Muscle layer of duodenum (tissue), 2 donors: ENCODE measurements at regions not wholly inside any gene's neighbourhood (a gene's known extent, or its start where the extent isn't known, plus 50 kb on each side); places are given as distances from the start of the nearest gene placed in this dataset.

Experiments used
- H3K27ac ChIP-seq: one replicate; pipeline ENCODE4 v1.7.0; 2013; ENCODE audit warnings: mild to moderate bottlenecking, low read length
- H3K27me3 ChIP-seq: one replicate; pipeline ENCODE4 v1.7.0; 2013; ENCODE audit warnings: low read depth, mild to moderate bottlenecking, control low read depth, low read length
- H3K36me3 ChIP-seq, 2 donors: one replicate each; pipeline ENCODE4 v1.7.0; 2013; ENCODE audit warnings: low read length in 2 of 2, control low read depth in 1 of 2, mild to moderate bottlenecking in 1 of 2; ENCODE audit not compliant: insufficient read depth in 2 of 2, control insufficient read depth in 1 of 2
- H3K4me1 ChIP-seq, 2 donors: one replicate each; pipeline ENCODE4 v1.7.0; 2013; ENCODE audit warnings: low read length in 2 of 2, mild to moderate bottlenecking in 2 of 2, control low read depth in 1 of 2, moderate library complexity in 1 of 2; ENCODE audit not compliant: insufficient read depth in 2 of 2, control insufficient read depth in 1 of 2
- H3K4me3 ChIP-seq, 2 donors: one replicate each; pipeline ENCODE4 v1.7.0; 2013; ENCODE audit warnings: low read length in 2 of 2, low read depth in 1 of 2, mild to moderate bottlenecking in 1 of 2
- H3K9me3 ChIP-seq, 2 donors: one replicate each; pipeline ENCODE4 v1.7.0; 2013; ENCODE audit warnings: low read length in 2 of 2, control low read depth in 1 of 2, mild to moderate bottlenecking in 1 of 2; ENCODE audit not compliant: control insufficient read depth in 1 of 2
- donor health status: healthy.

DNA sequence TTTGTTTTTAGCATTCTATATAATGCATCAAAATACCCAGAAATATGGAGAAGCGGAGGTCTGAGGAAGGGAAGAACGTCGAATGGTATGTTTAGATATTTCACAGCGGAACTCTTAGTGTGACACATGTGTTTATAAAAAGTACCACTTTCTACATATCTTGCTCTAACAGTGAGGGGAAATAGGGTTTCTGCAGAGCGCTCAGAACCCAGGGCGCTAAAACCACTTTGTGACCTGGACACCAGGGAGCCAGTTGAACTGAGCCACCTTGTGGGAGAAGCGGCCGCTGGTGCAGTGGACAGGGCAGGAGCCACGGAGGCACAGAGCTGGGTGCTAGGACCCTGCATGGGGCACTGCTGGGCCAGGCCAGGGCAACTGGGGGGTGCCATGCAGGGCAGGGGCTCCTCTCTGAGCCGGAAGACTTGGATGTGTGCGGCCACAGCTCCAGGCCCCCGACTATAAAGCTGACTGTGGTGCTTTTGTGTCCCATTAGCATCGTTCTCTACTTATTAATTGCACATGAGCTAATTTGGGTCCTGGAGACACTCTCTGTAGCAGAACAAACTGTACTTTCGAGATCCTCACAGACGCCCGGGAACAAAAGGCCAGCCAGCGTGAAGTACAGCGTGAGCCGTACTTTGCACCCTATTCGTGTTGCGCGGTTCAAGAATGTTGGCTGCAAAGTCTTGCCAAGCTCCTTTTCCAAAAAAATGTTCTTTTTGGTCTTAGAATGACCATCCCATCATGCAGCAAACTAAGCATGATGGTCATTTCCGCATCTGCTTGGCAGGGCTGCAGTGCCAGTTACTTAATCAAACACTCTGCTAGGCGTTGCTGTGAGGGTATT is 151.9 kb upstream of the ALKAL2 start:
- no peaks in the 10 kb centered on the region for H3K27me3 ChIP-seq
- H3K27ac ChIP-seq = no peak overlapping the region
- no peaks in the 10 kb centered on the region for H3K4me1 ChIP-seq
- no peak overlapping the region for H3K4me3 ChIP-seq
- no peaks in the 10 kb centered on the region for H3K9me3 ChIP-seq
- H3K36me3 ChIP-seq = no peaks in the 10 kb centered on the region

DNA sequence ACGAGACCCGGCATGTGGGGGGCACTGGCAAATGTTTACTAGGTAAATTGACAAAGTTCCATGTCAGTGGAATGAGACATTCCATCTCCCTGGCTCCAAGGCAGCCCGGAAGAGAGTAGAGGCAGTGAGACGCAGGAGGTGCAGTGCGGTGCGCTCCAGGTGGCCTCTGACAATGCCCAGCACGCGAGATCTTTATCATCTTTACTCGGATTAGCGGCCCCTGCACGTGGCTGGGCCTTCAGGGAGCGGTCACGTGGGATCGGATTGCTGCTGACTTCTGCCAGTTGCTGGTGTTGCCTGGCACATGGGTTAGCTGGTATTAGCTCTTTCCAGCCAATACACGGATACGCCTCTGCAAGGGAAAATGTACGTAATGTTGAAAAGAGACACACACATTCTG is 151.2 kb upstream of the ALKAL2 start:
- H3K4me1 ChIP-seq = no peaks in the 10 kb centered on the region
- no peaks in the 10 kb centered on the region for H3K9me3 ChIP-seq
- H3K4me3 ChIP-seq = no peak overlapping the region
- no peaks in the 10 kb centered on the region for H3K27me3 ChIP-seq
- no peak overlapping the region for H3K27ac ChIP-seq
- no peaks in the 10 kb centered on the region for H3K36me3 ChIP-seq

DNA sequence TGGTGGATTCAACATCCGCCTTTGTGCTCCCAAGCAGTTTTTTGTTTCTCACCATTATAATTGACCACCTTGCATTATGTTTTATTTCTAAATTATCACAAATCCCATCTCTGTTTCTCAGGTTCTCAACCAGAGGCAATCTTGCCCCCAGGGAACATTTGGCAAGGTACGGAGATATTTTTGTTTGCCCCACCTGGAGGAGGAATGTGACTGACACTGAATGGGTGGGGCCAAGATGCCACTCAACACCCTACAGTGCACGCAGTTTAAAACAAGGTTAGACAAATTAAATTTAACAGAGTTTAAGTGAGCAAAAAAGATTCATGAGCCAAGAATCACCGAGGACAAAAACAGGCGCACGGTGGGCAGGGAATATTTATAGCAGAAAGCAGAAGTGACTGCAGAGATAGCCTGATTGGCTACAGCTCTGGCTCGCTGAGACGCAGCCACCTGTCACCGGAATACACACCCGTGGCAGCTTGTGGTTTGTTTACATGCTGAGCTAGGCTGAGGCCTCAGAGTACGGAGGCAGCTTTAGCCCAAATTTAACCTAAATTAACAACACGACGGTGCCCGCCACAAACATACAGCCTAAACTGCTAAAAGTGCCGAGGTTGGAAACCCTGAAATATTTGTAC is 150.0 kb upstream of the ALKAL2 start:
- Histone ChIP-seq H3K4me1 (no peaks in the 10 kb centered on the region), H3K4me3 (no peak overlapping the region), H3K9me3 (no peaks in the 10 kb centered on the region), H3K36me3 (no peaks in the 10 kb centered on the region), H3K27me3 (no peaks in the 10 kb centered on the region), H3K27ac (no peak overlapping the region)

DNA sequence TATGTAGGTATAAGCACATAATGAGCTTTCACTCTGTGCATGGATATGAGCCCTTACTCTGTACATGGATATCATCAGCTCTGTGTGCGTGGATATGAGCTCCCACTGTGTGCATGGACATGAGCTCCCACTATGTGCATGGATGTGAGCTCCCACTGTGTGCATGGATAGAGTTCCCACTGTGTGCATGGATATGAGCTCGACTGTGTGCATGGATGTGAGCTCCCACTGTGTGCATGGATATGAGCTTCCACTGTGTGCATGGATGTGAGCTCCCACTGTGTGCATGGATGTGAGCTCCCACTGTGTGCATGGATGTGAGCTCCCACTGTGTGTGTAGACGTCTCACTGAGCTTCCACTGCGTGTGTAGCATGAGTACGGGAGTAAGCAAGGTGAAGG is 149.3 kb upstream of the ALKAL2 start:
- Histone ChIP-seq H3K27ac (no peak overlapping the region), H3K4me1 (no peaks in the 10 kb centered on the region), H3K27me3 (no peaks in the 10 kb centered on the region), H3K9me3 (no peaks in the 10 kb centered on the region), H3K4me3 (no peak overlapping the region), H3K36me3 (no peaks in the 10 kb centered on the region)

DNA sequence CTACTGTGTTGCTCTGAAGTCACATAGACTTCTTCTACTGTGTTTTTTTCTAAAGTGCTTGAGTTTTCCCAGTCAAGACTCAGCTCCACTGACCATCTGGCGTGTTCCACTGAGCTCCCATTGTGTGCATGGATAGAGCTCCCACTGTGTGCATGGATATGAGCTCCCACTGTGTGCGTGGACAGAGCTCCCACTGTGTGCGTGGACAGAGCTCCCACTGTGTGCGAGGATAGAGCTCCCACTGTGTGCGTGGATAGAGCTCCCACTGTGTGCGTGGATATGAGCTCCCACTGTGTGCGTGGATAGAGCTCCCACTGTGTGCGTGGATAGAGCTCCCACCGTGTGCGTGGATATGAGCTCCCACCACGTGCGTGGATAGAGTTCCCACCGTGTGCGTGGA is 148.3 kb upstream of the ALKAL2 start:
- H3K27ac ChIP-seq = no peak overlapping the region
- H3K4me3 ChIP-seq = no peak overlapping the region
- H3K4me1 ChIP-seq = no peaks in the 10 kb centered on the region
- no peaks in the 10 kb centered on the region for H3K9me3 ChIP-seq
- H3K27me3 ChIP-seq = no peaks in the 10 kb centered on the region
- H3K36me3 ChIP-seq = no peaks in the 10 kb centered on the region

DNA sequence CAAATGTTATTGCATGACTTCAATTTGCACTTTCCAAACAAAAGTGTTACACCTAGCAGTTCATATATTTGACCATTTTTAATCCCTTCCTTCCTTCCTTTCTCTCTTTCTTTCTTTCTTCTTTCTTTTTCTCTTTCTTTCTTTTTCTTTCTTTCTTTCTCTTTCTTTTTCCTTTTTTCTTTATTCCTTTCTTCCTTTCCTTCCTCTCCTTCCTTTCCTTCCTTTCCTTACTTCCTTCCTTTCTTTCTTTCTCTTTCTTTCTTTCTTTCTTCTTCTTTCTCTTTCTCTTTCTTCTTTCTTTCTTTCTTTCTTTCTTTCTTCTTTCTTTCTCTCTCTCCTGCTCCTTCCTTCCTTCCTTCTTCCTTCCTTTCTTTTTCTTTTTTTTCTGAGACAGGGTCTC is 146.7 kb upstream of the ALKAL2 start:
- Histone ChIP-seq H3K27me3 (no peaks in the 10 kb centered on the region), H3K4me3 (no peak overlapping the region), H3K36me3 (no peaks in the 10 kb centered on the region), H3K27ac (no peak overlapping the region), H3K9me3 (no peaks in the 10 kb centered on the region), H3K4me1 (no peaks in the 10 kb centered on the region)

DNA sequence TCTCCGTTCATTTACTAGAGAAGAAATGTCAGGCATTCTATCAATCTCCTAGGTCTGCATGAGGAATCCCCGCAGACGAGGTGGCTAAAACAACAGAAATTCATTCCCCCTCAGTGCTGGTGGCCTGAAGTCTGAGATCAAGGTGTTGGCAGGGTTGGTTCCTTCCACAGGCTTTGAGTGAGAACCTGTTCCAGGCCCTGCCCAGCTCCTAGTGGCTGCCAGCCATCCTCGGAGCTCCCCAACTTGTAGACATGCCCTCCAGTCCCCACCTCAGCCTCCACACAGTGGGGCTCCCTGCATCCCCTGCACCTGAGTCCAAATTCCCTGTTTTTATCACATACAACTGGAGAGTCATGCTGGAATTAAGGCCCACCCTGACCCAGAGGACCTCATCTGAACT is 145.3 kb upstream of the ALKAL2 start:
- Histone ChIP-seq H3K27ac (no peak overlapping the region), H3K27me3 (no peaks in the 10 kb centered on the region)

DNA sequence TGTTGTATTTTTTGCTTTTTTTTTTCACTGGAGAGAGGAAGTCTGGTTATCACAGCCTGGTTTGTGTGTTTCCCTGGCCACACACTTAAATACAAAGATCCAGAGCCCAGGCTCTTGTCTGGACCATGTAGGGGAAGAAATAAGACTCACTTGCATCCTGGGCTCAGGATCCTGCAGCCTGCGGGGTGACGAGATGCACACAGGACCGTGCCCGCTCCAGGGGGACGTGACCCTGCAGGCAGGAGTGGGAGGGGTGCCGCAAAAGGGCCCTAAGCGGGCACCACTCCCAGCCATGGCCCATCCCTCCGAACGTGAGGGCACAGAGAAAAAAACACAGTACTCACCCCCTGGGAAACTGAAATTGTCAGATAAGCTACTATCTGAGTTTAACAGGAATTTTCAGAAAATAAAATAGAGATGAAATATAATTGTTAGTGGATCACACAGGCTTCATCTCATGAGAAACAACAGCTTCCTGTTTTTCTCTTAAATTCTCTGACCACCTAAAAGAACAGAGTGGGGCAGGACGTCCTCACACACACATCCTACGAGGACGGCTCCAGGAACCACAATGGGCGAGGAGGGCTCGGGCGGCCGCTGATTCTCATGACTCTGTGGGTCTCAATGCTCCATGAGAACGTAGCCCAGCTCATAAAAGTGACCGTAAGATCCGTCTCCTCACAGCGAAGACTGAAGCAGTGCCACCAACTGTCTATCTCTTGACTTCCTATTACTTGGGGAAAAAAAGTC is 142.6 kb upstream of the ALKAL2 start:
- Histone ChIP-seq H3K27me3 (no peaks in the 10 kb centered on the region), H3K9me3 (no peaks in the 10 kb centered on the region), H3K4me3 (no peak overlapping the region), H3K4me1 (no peaks in the 10 kb centered on the region), H3K36me3 (no peaks in the 10 kb centered on the region), H3K27ac (no peak overlapping the region)

More for the DNA sequence above, 145.3 kb upstream of the ALKAL2 start:
- Histone ChIP-seq H3K9me3 (no peaks in the 10 kb centered on the region), H3K4me3 (no peak overlapping the region), H3K4me1 (no peaks in the 10 kb centered on the region), H3K36me3 (no peaks in the 10 kb centered on the region)

DNA sequence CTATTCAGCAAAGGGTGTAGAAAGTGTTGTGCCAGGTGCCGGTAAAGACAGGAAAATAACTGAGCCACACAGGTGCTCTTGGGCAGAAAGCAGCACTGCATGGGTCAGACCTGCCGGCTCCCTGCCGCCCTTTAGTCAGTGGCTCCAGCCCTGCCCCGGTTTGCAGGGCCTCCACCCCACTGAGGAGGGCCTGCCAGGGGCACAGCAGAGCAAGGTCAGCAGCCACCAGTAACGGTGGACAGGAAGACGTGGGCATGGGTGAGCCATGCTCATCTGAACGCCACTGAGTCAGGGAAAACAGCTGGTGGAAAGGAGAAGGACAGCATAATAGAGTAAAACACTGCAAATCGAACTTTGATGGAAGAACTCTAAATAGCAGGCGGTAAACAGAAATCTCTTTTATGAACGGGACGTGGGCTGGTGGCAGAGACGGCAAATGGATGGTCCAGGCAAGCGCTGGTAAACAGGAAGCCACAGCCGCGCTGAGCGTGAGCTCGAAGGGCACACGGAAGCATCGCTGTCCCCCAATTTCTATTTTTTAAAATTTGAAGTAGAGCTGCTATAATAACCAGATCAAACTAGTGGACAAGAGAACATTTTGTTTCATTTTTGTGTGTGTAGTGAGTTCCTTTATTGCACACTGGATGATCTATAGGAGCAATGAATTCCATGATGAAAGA is 141.8 kb upstream of the ALKAL2 start:
- H3K4me3 ChIP-seq = no peak overlapping the region
- no peaks in the 10 kb centered on the region for H3K27me3 ChIP-seq
- H3K4me1 ChIP-seq = no peaks in the 10 kb centered on the region
- H3K36me3 ChIP-seq = no peaks in the 10 kb centered on the region
- no peak overlapping the region for H3K27ac ChIP-seq
- no peaks in the 10 kb centered on the region for H3K9me3 ChIP-seq

DNA sequence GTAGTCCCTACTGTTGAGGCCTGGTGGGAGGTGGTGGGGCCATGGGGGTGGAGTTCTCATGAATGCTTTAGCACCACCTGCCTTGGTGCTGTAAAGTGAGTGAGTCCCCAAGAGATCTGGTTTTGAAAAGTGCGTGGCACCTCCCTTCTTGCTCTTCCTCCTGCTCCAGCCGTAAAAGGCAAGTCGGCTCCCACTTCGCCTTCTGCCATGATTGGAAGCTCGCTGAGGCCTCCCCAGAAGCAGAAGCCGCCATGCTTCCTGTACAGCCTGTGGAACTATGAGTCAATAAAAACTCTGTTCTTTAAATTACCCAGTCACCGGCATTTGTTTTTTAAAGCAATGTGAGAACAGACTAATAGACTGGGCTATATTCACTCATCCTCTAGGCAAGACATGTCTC is 141.3 kb upstream of the ALKAL2 start:
- H3K9me3 ChIP-seq = no peaks in the 10 kb centered on the region
- no peaks in the 10 kb centered on the region for H3K27me3 ChIP-seq
- H3K36me3 ChIP-seq = no peaks in the 10 kb centered on the region
- no peak overlapping the region for H3K4me3 ChIP-seq
- no peaks in the 10 kb centered on the region for H3K4me1 ChIP-seq
- H3K27ac ChIP-seq = no peak overlapping the region

DNA sequence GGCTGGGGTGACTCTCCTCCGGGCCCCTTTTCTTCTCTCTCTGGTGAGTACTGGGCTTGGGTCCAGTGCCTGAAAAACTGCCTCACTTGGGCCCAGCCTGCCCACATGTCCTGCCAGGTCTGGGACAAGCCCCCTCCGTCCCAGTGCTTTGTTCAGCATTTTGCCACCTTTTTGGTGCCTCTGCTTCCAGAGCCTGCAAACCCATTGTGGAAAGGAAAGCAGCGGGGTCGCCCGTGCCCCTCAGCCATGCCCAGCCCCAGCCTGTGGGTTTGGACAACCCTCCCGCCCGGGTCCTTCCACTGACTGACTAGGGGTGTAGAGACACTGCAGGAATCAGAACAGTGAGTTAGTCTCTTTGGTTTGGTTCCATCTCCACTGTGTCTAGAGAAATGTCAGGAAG is 140.7 kb upstream of the ALKAL2 start:
- Histone ChIP-seq H3K9me3 (no peaks in the 10 kb centered on the region), H3K36me3 (no peaks in the 10 kb centered on the region), H3K27me3 (no peaks in the 10 kb centered on the region), H3K4me1 (no peaks in the 10 kb centered on the region), H3K27ac (no peak overlapping the region), H3K4me3 (no peak overlapping the region)
